Fibroblast of pulmonary artery (primary cell): ENCODE measurements at regions not wholly inside any gene's neighbourhood (a gene's known extent, or its start where the extent isn't known, plus 50 kb on each side); places are given as distances from the start of the nearest gene placed in this dataset.

Source experiments
- DNase-seq: peaks from one replicate; pipeline ENCODE4 v3.0.0-alpha.2; 2010; ENCODE audit warnings: low read depth
- H3K4me3 ChIP-seq: replicated peaks from 2 replicates; pipeline ENCODE4 v1.5.1; 2011; ENCODE audit warnings: low read depth, mild to moderate bottlenecking, control low read depth, low read length, moderate library complexity
- CTCF ChIP-seq: IDR thresholded peaks from 2 replicates; pipeline ENCODE4 v1.5.1; 2011; ENCODE audit warnings: mild to moderate bottlenecking, control low read depth, low read length, inconsistent platforms; ENCODE audit errors: missing control alignments

- no peak for TF ChIP-seq CTCF
- H3K4me3 ChIP-seq = no peak overlapping the region
- no peak for DNase-seq
These were observed 285.7 kb downstream of the RMST start for GRCh38 chr12:97748298-97748697.

DNA sequence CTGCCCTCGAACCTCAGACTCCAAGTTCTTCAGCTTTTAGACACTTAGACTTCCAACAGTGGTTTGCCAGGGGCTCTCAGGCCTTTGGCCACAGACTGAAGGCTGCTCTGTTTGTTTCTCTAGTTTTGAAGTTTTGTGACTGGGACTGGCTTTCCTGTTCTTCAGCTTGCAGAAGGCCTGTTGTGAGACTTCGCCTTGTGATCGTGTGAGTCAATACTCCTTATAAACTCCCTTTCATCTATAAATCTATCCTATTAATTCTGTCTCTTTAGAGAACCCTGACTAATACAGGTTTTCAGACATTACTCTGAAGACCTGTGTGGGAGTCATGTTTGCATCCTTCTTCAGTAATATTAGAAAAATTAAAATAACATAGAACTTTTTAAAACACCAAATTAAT is 289.1 kb downstream of the RMST start:
- no peak for TF ChIP-seq CTCF
- DNase-seq = no peak
- H3K4me3 ChIP-seq = no peak overlapping the region

DNA sequence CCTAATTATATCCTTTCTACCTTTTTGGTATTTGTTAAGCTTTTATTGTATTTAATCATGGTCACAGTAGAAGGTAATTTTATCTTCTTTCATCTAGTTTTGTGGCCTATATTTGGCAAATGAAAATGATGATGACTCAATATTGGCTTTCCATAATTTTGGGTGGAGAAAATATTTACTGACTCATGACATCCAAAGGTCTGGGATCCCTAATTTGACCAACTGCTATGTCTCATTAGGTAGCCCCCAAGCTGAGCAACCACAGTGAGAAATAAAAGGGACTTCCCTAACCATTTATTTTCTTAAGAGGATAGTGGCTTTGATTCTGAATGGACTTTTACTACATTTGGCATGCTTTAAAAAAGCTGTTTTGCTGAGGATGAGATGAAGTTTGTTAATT is 289.5 kb downstream of the RMST start:
- TF ChIP-seq CTCF = no peak
- DNase-seq = no peak
- no peak overlapping the region for H3K4me3 ChIP-seq

GRCh38 chr12:97753332-97753731 is 290.7 kb downstream of the RMST start:
- TF ChIP-seq CTCF = no peak
- no peak for DNase-seq
- no peak overlapping the region for H3K4me3 ChIP-seq

- no peak for TF ChIP-seq CTCF
- no peak overlapping the region for H3K4me3 ChIP-seq
- no peak for DNase-seq
These were observed 291.7 kb downstream of the RMST start for GRCh38 chr12:97754306-97754705.

DNA sequence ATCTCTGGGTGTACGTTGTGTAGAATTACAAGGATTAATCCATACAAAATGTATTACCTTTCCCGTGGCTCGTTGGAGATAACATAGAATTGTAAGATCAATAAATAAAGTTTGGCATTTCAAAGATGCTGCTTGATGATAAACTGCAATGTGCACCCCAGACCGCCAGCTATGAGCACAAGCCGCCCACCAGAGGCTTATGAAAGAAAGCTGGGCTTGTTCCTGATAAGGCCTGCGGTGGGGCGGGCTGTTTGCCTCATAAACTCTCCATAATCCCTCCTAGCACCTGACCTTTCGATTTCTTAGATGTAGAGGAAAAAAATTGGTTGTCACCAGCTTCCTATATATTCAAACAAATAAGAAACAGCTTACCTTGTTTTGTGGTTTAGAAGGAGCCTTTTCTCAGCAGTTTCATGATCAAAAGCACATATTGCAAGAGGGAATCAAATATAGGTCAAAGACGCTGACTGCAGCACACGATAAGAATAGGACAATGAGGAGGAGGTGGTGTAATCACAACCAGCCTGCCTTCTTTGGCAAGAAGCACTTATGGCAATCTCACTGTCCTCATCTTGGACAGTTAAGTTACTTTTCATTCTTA is 293.6 kb downstream of the RMST start:
- no peak overlapping the region for H3K4me3 ChIP-seq
- TF ChIP-seq CTCF = no peak
- DNase-seq = peak; percentile 16

DNA sequence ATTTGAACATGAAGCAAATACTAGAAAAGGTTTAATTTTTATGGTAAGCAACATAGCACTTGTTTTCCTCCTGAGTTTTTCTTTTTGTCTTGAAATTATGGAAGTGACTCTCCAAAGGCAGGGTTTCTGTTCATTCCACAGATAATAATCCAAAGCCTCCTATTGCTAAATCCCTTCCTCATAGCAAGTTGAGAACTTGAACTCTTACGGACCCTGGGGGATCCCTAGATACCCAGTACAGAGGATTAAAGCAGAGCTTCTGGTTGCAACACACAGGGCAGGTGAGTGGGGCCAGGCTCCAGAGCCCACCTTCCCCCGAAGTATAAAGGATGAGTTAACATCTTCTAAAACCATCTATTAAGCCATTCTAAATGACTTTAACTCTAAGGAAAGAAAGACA is 294.1 kb downstream of the RMST start:
- no peak overlapping the region for H3K4me3 ChIP-seq
- no peak for DNase-seq
- no peak for TF ChIP-seq CTCF
